IMR-90 (cell line): ENCODE measurements at regions not wholly inside any gene's neighbourhood (a gene's known extent, or its start where the extent isn't known, plus 50 kb on each side); places are given as distances from the start of the nearest gene placed in this dataset.
A peak's percentile ranks its signal among the peaks of the same experiment; 100 is the strongest.

Source experiments
- ATAC-seq: fragments of 200-7000 bp; cut with Tn5 transposase; 2 replicates; pipeline ENCODE4 v1.9.1; 2020; ENCODE audit warnings: low read depth, mild to moderate bottlenecking, moderate library complexity
- BruUV-seq: library from RNA; stranded (reverse); fragments of 400-500 nt; replicated peaks from 2 replicates; lab custom pipeline; 2021; lab: Mats Ljungman, UMichigan
- CTCF ChIA-PET: fragments of 300-600 bp; formaldehyde crosslinking; extraction: SDS; loops from one replicate; lab custom pipeline; 2021; ENCODE audit warnings: antibody characterized with exemption; lab: Yijun Ruan, JAX
- POLR2A ChIA-PET: fragments of 300-600 bp; sonication (Branson Sonifier 250); formaldehyde crosslinking; loops from one replicate; lab custom pipeline; 2022; ENCODE audit warnings: antibody characterized with exemption; ENCODE audit not compliant: unreplicated experiment; lab: Charles Lee
- DNase-seq: peaks from one replicate; pipeline ENCODE4 v3.0.0; 2013
- H2AFZ ChIP-seq: replicated peaks from 2 replicates; pipeline ENCODE3; 2013; ENCODE audit warnings: low read length, mild to moderate bottlenecking; ENCODE audit not compliant: poor library complexity
- H2AK5ac ChIP-seq: 2 replicates; pipeline ENCODE4 v1.6.1; 2013; ENCODE audit warnings: low read depth, low read length, inconsistent platforms
- H2AK9ac ChIP-seq: replicated peaks from 2 replicates; pipeline ENCODE3; 2013; ENCODE audit warnings: mild to moderate bottlenecking, low read depth, low read length, moderate library complexity; ENCODE audit not compliant: poor library complexity
- H2BK120ac ChIP-seq: 2 replicates; pipeline ENCODE4 v1.6.1; 2013; ENCODE audit warnings: low read depth, low read length, inconsistent platforms
- H2BK15ac ChIP-seq: 3 replicates; pipeline ENCODE4 v1.6.1; 2013; ENCODE audit warnings: low read depth, low read length, inconsistent platforms
- H2BK20ac ChIP-seq: 2 replicates; pipeline ENCODE4 v1.6.1; 2013; ENCODE audit warnings: low read depth, mild to moderate bottlenecking, inconsistent platforms, low read length, moderate library complexity
- H2BK5ac ChIP-seq: 2 replicates; pipeline ENCODE4 v1.6.1; 2013; ENCODE audit warnings: mild to moderate bottlenecking, low read depth, low read length, inconsistent platforms; ENCODE audit not compliant: poor library complexity, severe bottlenecking
- H3K14ac ChIP-seq: replicated peaks from 2 replicates; pipeline ENCODE4 v1.6.1; 2013; ENCODE audit warnings: low read depth, low read length, inconsistent platforms
- H3K18ac ChIP-seq: 2 replicates; pipeline ENCODE4 v1.6.1; 2013; ENCODE audit warnings: low read depth, low read length, control low read depth
- H3K23ac ChIP-seq: 2 replicates; pipeline ENCODE4 v1.6.1; 2013; ENCODE audit warnings: low read depth, low read length, inconsistent platforms
- H3K27ac ChIP-seq: 2 replicates; pipeline ENCODE4 v1.5.1; 2013; ENCODE audit warnings: mild to moderate bottlenecking, control low read depth, low read length; ENCODE audit not compliant: insufficient read depth
- H3K27me3 ChIP-seq: 2 replicates; pipeline ENCODE4 v1.6.1; 2013; ENCODE audit warnings: low read length; ENCODE audit not compliant: control insufficient read depth, insufficient read depth
- H3K36me3 ChIP-seq: 2 replicates; pipeline ENCODE4 v1.6.1; 2013; ENCODE audit warnings: low read length, mixed read lengths; ENCODE audit not compliant: control insufficient read depth, insufficient read depth
- H3K4ac ChIP-seq: 2 replicates; pipeline ENCODE4 v1.6.1; 2013; ENCODE audit warnings: low read depth, low read length, inconsistent platforms
- H3K4me1 ChIP-seq: 2 replicates; pipeline ENCODE4 v1.6.1; 2013; ENCODE audit warnings: low read length, mixed read lengths; ENCODE audit not compliant: control insufficient read depth, insufficient read depth
- H3K4me2 ChIP-seq: 2 replicates; pipeline ENCODE4 v1.6.1; 2013; ENCODE audit warnings: low read depth, mild to moderate bottlenecking, control low read depth, low read length, moderate library complexity
- H3K4me3 ChIP-seq: 2 replicates; pipeline ENCODE4 v1.5.1; 2013; ENCODE audit warnings: low read depth, mild to moderate bottlenecking, control low read depth, low read length, moderate library complexity; ENCODE audit not compliant: insufficient read depth
- H3K56ac ChIP-seq: 2 replicates; pipeline ENCODE4 v1.6.1; 2013; ENCODE audit warnings: low read length, inconsistent platforms; ENCODE audit not compliant: insufficient read depth; ENCODE audit errors: extremely low read depth
- H3K79me1 ChIP-seq, 2 experiments: 2 replicates each; pipeline ENCODE4 v1.6.1; 2013; ENCODE audit warnings: low read length in 2 of 2, inconsistent platforms in 1 of 2, low read depth in 1 of 2
- H3K9ac ChIP-seq: 2 replicates; pipeline ENCODE4 v1.6.1; 2013; ENCODE audit warnings: low read depth, low read length, control low read depth
- H3K9me1 ChIP-seq: 2 replicates; pipeline ENCODE4 v1.6.1; 2013; ENCODE audit warnings: low read length, inconsistent platforms; ENCODE audit not compliant: insufficient read depth
- H3K9me3 ChIP-seq: 2 replicates; pipeline ENCODE4 v1.6.1; 2013; ENCODE audit warnings: low read length; ENCODE audit not compliant: control insufficient read depth, insufficient read depth
- H4K20me1 ChIP-seq: 2 replicates; pipeline ENCODE4 v1.6.1; 2013; ENCODE audit warnings: low read length, inconsistent platforms; ENCODE audit not compliant: insufficient read depth
- H4K5ac ChIP-seq: 2 replicates; pipeline ENCODE4 v1.6.1; 2013; ENCODE audit warnings: mild to moderate bottlenecking, low read depth, low read length, control low read depth
- H4K8ac ChIP-seq, 2 experiments: 2 replicates each; pipeline ENCODE4 v1.6.1; 2013; ENCODE audit warnings: low read depth in 2 of 2, low read length in 2 of 2, control low read depth in 1 of 2, inconsistent platforms in 1 of 2
- H4K91ac ChIP-seq: 2 replicates; pipeline ENCODE4 v1.6.1; 2013; ENCODE audit warnings: low read depth, low read length, inconsistent platforms; ENCODE audit not compliant: insufficient read depth
- BHLHE40 ChIP-seq: fragments of 150-350 bp; IDR thresholded peaks from 2 replicates; pipeline ENCODE4 v1.6.1; 2016; ENCODE audit warnings: mild to moderate bottlenecking, low read depth, low read length
- CEBPB ChIP-seq: IDR thresholded peaks from 2 replicates; pipeline ENCODE4 v1.6.1; 2012; ENCODE audit warnings: low read depth, low read length, improper control_type of control experiment
- CHD1 ChIP-seq: IDR thresholded peaks from 2 replicates; pipeline ENCODE4 v1.6.1; 2012; ENCODE audit warnings: low read depth, low read length, improper control_type of control experiment
- CTCF ChIP-seq: conservative IDR thresholded peaks from 2 replicates; pipeline ENCODE4 v1.5.1; 2012; ENCODE audit warnings: mild to moderate bottlenecking, low read depth, low read length, improper control_type of control experiment
- FOS ChIP-seq: fragments of 150-350 bp; IDR thresholded peaks from 2 replicates; pipeline ENCODE4 v1.6.1; 2016; ENCODE audit warnings: low read depth, low read length
- MAFK ChIP-seq: IDR thresholded peaks from 2 replicates; pipeline ENCODE4 v1.6.1; 2012; ENCODE audit warnings: low read depth, low read length, improper control_type of control experiment
- MAZ ChIP-seq: IDR thresholded peaks from 2 replicates; pipeline ENCODE4 v1.6.1; 2012; ENCODE audit warnings: low read depth, mild to moderate bottlenecking, low read length, improper control_type of control experiment, moderate library complexity, borderline replicate concordance
- MXI1 ChIP-seq: IDR thresholded peaks from 2 replicates; pipeline ENCODE4 v1.6.1; 2012; ENCODE audit warnings: low read depth, mild to moderate bottlenecking, low read length, moderate library complexity, borderline replicate concordance
- NFE2L2 ChIP-seq: fragments of 150-350 bp; IDR thresholded peaks from 2 replicates; pipeline ENCODE4 v1.6.1; 2016; ENCODE audit warnings: low read depth, mild to moderate bottlenecking, low read length
- POLR2A ChIP-seq: IDR thresholded peaks from 2 replicates; pipeline ENCODE4 v1.6.1; 2012; ENCODE audit warnings: mild to moderate bottlenecking, low read depth, low read length
- RAD21 ChIP-seq: IDR thresholded peaks from 2 replicates; pipeline ENCODE4 v1.6.1; 2012; ENCODE audit warnings: low read length, improper control_type of control experiment
- RCOR1 ChIP-seq: IDR thresholded peaks from 2 replicates; pipeline ENCODE4 v1.6.1; 2012; ENCODE audit warnings: mild to moderate bottlenecking, low read length, improper control_type of control experiment; ENCODE audit not compliant: insufficient replicate concordance
- RFX5 ChIP-seq: IDR thresholded peaks from 2 replicates; pipeline ENCODE4 v1.8.0; 2012; ENCODE audit warnings: low read depth, mild to moderate bottlenecking, low read length, moderate library complexity
- SMC3 ChIP-seq: fragments of 150-350 bp; IDR thresholded peaks from 2 replicates; pipeline ENCODE4 v1.6.1; 2016; ENCODE audit warnings: low read depth, mild to moderate bottlenecking, antibody characterized with exemption, low read length, moderate library complexity
- USF2 ChIP-seq: fragments of 150-350 bp; IDR thresholded peaks from 2 replicates; pipeline ENCODE4 v1.6.1; 2017; ENCODE audit warnings: mild to moderate bottlenecking, antibody characterized with exemption, low read length, low read depth
- WGBS, 2 experiments: methylation state at CpG; one replicate each; pipeline versions ENCODE4 v1.1.5 to v1.1.7; 2013; ENCODE audit warnings: missing lambda C conversion rate in 2 of 2; ENCODE audit not compliant: insufficient read length in 1 of 2; ENCODE audit errors: extremely low coverage in 2 of 2; 5-methylcytosine and 5-hydroxymethylcytosine counted together
- dilution Hi-C: fragments of 300-500 bp; cut with HindIII; formaldehyde crosslinking; loops from one replicate; pipeline ENCODE4 v1.14.3; 2018; ENCODE audit warnings: low sequenced_read_pairs; ENCODE audit not compliant: unreplicated experiment
- in situ Hi-C: fragments of 300-500 bp; cut with MboI; formaldehyde crosslinking; loops from 3 replicates; pipeline ENCODE4 v1.14.3; 2019; ENCODE audit warnings: low sequenced_read_pairs, inconsistent platforms, mixed read lengths
- intact Hi-C: fragments of 100-400 bp; cut with micrococcal nuclease; formaldehyde crosslinking; loops from 2 replicates; pipeline ENCODE4 v1.10.0; 2022
- TF ChIP-seq, protein P1 (sequence below): fragments of 150-350 bp; IDR thresholded peaks from 2 replicates; pipeline ENCODE4 v1.6.1; 2016; ENCODE audit warnings: low read depth, mild to moderate bottlenecking, low read length, moderate library complexity, borderline replicate concordance

DNA sequence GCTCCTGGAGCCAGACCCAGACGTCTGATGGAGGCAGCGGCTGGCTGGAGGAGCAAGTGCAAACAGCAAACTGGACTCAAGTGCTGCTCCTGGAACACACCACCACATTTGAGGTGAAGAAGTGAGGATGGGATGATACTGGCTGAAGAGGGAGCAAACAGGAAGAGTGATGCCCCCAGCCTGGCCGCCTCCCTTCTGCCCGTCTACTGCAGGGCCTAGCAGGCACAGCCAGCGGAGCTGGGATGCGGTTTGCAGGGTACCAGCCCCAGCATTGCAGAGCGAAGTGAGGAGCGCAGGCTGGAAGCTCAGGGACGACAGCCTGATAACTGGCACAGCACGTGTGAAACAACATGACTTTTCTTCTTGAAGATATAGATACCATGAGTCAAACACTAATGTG is 111.8 kb upstream of the ZNF32 start:
- no TSS peak for BruUV-seq
- in situ Hi-C loops (no loop called here), intact Hi-C loops (no loop called here), dilution Hi-C loops (no loop called here)
- Histone ChIP-seq H2BK15ac (no peak overlapping the region), H3K23ac (no peak overlapping the region), H2BK120ac (no peak overlapping the region), H3K27ac (no peak overlapping the region), H2AK5ac (no peak overlapping the region), H3K14ac (no peak overlapping the region), H3K4me1 (no peaks in the 10 kb centered on the region), H4K91ac (no peak overlapping the region), H3K4me3 (no peak overlapping the region), H3K9me1 (no peaks in the 10 kb centered on the region), H2BK5ac (no peak overlapping the region), H3K36me3 (no peaks in the 10 kb centered on the region), H2BK20ac (no peak overlapping the region), H3K18ac (no peak overlapping the region), H3K9ac (no peak overlapping the region), H3K9me3 (peaks cover 3% of the 10 kb centered on the region), H4K5ac (no peak overlapping the region), H2AK9ac (no peak overlapping the region), H3K79me1 (no peaks in the 10 kb centered on the region), H3K4me2 (no peak overlapping the region), H3K27me3 (no peaks in the 10 kb centered on the region), H2AFZ (peak overlapping the region; percentile 18), H3K4ac (no peak overlapping the region), H3K56ac (no peak overlapping the region), H4K8ac (no peak overlapping the region), H4K20me1 (no peaks in the 10 kb centered on the region)
- ChIA-PET CTCF (no interaction called here), POLR2A (no interaction called here)
- ATAC-seq (no peak), DNase-seq (no peak)
- TF ChIP-seq RCOR1: no peak
- TF ChIP-seq, protein P1, sequence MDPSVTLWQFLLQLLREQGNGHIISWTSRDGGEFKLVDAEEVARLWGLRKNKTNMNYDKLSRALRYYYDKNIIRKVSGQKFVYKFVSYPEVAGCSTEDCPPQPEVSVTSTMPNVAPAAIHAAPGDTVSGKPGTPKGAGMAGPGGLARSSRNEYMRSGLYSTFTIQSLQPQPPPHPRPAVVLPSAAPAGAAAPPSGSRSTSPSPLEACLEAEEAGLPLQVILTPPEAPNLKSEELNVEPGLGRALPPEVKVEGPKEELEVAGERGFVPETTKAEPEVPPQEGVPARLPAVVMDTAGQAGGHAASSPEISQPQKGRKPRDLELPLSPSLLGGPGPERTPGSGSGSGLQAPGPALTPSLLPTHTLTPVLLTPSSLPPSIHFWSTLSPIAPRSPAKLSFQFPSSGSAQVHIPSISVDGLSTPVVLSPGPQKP: no peak
- TF ChIP-seq USF2: no peak
- no peak for TF ChIP-seq FOS
- TF ChIP-seq CHD1: no peak
- no peak for TF ChIP-seq NFE2L2
- TF ChIP-seq CEBPB: no peak
- no peak for TF ChIP-seq POLR2A
- no peak for TF ChIP-seq RAD21
- TF ChIP-seq MAZ: no peak
- no peak for TF ChIP-seq SMC3
- TF ChIP-seq BHLHE40: no peak
- TF ChIP-seq MXI1: no peak
- no peak for TF ChIP-seq MAFK
- TF ChIP-seq CTCF: no peak
- TF ChIP-seq RFX5: no peak
- 89% methylated on average over 4 of the region's 10 CpGs; no CpG with 5 or more reads in 1 of the 2 experiments for WGBS, 2 experiments
